Vagina (tissue), 2 donors: ENCODE measurements at regions not wholly inside any gene's neighbourhood (a gene's known extent, or its start where the extent isn't known, plus 50 kb on each side); places are given as distances from the start of the nearest gene placed in this dataset.

Source experiments
- DNase-seq, 2 donors: peaks; one replicate each; pipeline ENCODE4 v3.0.0-alpha.2; 2017; ENCODE audit errors: extremely low spot score in 2 of 2
- H3K27ac ChIP-seq: fragments of 200-600 bp; sonication (generic); one replicate; pipeline ENCODE4 v1.5.1; 2019
- H3K27me3 ChIP-seq: fragments of 200-600 bp; sonication (generic); one replicate; pipeline ENCODE4 v1.5.1; 2019
- H3K36me3 ChIP-seq, 2 donors: fragments of 200-600 bp; sonication (generic); one replicate each; pipeline ENCODE4 v1.5.1; 2017 to 2019
- H3K4me1 ChIP-seq: fragments of 200-600 bp; sonication (generic); one replicate; pipeline ENCODE4 v1.5.1; 2019
- H3K4me3 ChIP-seq, 2 donors: fragments of 200-600 bp; sonication (generic); 1 replicate in 1 of 2; 2 replicates in 1 of 2; pipeline ENCODE4 v1.5.1; 2016 to 2019
- H3K9me3 ChIP-seq: fragments of 200-600 bp; sonication (generic); one replicate; pipeline ENCODE4 v1.5.1; 2019
- POLR2A ChIP-seq, 2 donors: fragments of 450-650 bp; IDR thresholded peaks; one replicate each; pipeline ENCODE4 v1.6.1; 2017; ENCODE audit warnings: antibody characterized with exemption in 2 of 2, mild to moderate bottlenecking in 2 of 2, moderate library complexity in 2 of 2
- POLR2AphosphoS5 ChIP-seq, 2 donors: sonication (generic); formaldehyde crosslinking; IDR thresholded peaks; one replicate each; pipeline ENCODE4 v1.9.0; 2017; ENCODE audit warnings: antibody characterized with exemption in 2 of 2, mild to moderate bottlenecking in 2 of 2, low read depth in 1 of 2; ENCODE audit not compliant: insufficient read depth in 1 of 2
- intact Hi-C: fragments of 100-400 bp; cut with DNase I; formaldehyde crosslinking; loops from one replicate; pipeline ENCODE4 v1.15.1; 2023
- TF ChIP-seq, protein P1 (sequence below), 3 experiments: fragments of 450-650 bp in 2 of 3; fragments of 200-600 bp in 1 of 3; sonication (generic) in 1 of 3; IDR thresholded peaks; one replicate each; pipeline ENCODE4 v1.5.1; 2017 to 2019; ENCODE audit warnings: antibody characterized with exemption in 3 of 3, mild to moderate bottlenecking in 2 of 3, moderate library complexity in 2 of 3

DNA sequence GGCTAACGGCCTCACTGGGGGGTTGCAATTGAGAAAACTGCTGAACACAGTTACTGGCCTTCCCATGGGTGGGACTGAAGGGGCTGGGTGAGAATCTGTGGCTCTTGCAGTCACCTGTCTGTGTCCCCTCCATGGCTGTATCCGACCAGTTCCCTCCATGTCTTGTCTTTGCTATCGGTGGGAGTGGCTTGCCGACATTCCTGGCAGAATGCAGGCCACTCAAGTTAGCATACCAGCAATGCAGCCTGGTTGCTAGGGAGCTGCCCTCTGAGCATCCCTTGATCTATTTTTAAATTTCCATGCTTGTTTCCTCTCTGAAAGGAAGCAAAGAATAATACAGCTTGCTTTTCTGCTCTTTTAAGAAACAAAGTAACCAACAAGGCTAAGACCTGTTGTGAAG is 1509.7 kb upstream of the WWC1 start:
- no peaks in the 10 kb centered on the region for H3K36me3 ChIP-seq
- no peak for DNase-seq
- no peaks in the 10 kb centered on the region for H3K9me3 ChIP-seq
- intact Hi-C loops = no loop called here
- TF ChIP-seq, protein P1, sequence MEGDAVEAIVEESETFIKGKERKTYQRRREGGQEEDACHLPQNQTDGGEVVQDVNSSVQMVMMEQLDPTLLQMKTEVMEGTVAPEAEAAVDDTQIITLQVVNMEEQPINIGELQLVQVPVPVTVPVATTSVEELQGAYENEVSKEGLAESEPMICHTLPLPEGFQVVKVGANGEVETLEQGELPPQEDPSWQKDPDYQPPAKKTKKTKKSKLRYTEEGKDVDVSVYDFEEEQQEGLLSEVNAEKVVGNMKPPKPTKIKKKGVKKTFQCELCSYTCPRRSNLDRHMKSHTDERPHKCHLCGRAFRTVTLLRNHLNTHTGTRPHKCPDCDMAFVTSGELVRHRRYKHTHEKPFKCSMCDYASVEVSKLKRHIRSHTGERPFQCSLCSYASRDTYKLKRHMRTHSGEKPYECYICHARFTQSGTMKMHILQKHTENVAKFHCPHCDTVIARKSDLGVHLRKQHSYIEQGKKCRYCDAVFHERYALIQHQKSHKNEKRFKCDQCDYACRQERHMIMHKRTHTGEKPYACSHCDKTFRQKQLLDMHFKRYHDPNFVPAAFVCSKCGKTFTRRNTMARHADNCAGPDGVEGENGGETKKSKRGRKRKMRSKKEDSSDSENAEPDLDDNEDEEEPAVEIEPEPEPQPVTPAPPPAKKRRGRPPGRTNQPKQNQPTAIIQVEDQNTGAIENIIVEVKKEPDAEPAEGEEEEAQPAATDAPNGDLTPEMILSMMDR (IDR thresholded peaks at IDR 0.05) = no peak
- no peak for TF ChIP-seq POLR2AphosphoS5 (IDR thresholded peaks at IDR 0.05; ENCODE audit: insufficient read depth in 1 of 2, low read depth in 1 of 2)
- no peak for TF ChIP-seq POLR2A (IDR thresholded peaks at IDR 0.05)
- H3K27ac ChIP-seq = no peak overlapping the region
- no peaks in the 10 kb centered on the region for H3K4me1 ChIP-seq
- no peaks in the 10 kb centered on the region for H3K27me3 ChIP-seq
- H3K4me3 ChIP-seq = no peak overlapping the region

DNA sequence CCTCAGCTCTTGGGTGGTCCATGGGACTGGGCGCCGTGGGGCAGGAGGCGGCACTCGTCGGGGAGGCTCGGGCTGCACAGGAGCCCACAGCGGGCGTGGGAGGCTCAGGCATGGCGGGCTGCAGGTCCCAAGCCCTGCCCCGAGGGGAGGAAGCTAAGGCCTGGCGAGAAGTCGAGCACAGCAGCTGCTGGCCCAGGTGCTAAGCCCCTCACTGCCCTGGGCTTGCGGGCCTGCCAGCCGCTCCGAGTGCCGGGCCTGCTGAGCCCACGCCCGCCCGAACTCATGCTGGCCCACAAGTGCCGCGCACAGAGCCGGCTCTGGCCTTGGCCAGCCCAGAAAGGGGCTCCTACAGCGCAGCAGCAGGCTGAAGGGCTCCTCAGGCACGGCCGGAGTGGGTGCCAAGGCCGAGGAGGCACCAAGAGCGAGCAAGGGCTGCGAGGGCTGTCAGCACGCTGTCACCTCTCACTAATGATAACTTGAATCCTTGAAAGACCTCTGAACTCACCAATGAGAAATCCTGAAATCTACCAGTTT is 1506.8 kb upstream of the WWC1 start:
- DNase-seq = no peak
- intact Hi-C loops = no loop called here
- TF ChIP-seq POLR2AphosphoS5 (IDR thresholded peaks at IDR 0.05; ENCODE audit: insufficient read depth in 1 of 2, low read depth in 1 of 2) (no peak), POLR2A (IDR thresholded peaks at IDR 0.05) (no peak)
- TF ChIP-seq, protein P1 (IDR thresholded peaks at IDR 0.05) = no peak

DNA sequence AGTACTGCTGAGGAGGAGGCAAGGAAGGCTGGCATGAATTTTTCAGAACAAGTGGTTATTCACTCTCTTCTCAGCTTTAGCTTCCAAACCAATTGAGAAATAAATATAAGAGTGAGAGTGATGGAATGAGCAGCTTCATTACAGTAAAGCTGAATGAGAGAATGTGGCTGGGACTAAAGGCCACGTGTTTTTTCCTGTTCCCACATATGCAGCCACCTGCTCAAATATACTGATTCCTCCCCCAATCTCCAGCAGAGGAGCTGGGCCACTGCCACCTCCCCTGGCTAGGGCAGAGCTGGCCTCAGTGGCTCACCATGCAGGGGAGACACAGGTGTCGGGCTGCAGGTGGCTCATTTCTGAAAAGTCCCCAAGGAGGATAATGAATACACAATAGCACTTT is 1505.3 kb upstream of the WWC1 start:
- H3K36me3 ChIP-seq = no peaks in the 10 kb centered on the region
- no peak for DNase-seq
- no peak overlapping the region for H3K27ac ChIP-seq
- no peaks in the 10 kb centered on the region for H3K27me3 ChIP-seq
- no peak overlapping the region for H3K4me3 ChIP-seq
- H3K4me1 ChIP-seq = no peaks in the 10 kb centered on the region
- H3K9me3 ChIP-seq = no peaks in the 10 kb centered on the region
- TF ChIP-seq POLR2A (IDR thresholded peaks at IDR 0.05) (no peak), POLR2AphosphoS5 (IDR thresholded peaks at IDR 0.05; ENCODE audit: insufficient read depth in 1 of 2, low read depth in 1 of 2) (no peak)
- TF ChIP-seq, protein P1 (IDR thresholded peaks at IDR 0.05) = no peak
- intact Hi-C loops = no loop called here

More for the DNA sequence above, 1506.8 kb upstream of the WWC1 start:
- H3K27me3 ChIP-seq = no peaks in the 10 kb centered on the region
- H3K27ac ChIP-seq = no peak overlapping the region
- H3K4me1 ChIP-seq = no peaks in the 10 kb centered on the region
- H3K4me3 ChIP-seq = no peak overlapping the region
- H3K9me3 ChIP-seq = no peaks in the 10 kb centered on the region
- no peaks in the 10 kb centered on the region for H3K36me3 ChIP-seq

DNA sequence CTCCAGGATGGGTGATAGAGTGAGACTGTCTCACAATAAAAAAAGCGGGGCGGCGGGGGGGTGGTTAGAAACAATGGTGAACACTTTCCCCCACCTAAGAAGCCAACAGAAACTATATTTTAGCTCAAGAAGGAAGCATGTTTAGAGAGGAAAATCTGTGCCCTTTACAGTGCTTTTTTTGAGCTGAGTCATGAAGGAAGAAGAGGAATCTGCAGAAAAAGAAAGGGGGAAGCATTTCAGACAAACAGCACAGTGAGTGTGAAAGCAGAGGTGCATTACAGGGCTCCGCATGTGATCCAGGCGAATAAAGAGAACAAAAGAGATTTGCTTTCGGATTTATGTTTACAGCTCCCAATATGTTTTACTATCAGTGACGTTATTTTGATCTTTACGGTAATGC is 1504.6 kb upstream of the WWC1 start:
- no peaks in the 10 kb centered on the region for H3K9me3 ChIP-seq
- H3K4me1 ChIP-seq = no peaks in the 10 kb centered on the region
- TF ChIP-seq POLR2A (IDR thresholded peaks at IDR 0.05) = no peak
- no peak overlapping the region for H3K4me3 ChIP-seq
- H3K27ac ChIP-seq = no peak overlapping the region
- H3K27me3 ChIP-seq = no peaks in the 10 kb centered on the region
- intact Hi-C loops = no loop called here
- no peaks in the 10 kb centered on the region for H3K36me3 ChIP-seq
- DNase-seq = no peak

DNA sequence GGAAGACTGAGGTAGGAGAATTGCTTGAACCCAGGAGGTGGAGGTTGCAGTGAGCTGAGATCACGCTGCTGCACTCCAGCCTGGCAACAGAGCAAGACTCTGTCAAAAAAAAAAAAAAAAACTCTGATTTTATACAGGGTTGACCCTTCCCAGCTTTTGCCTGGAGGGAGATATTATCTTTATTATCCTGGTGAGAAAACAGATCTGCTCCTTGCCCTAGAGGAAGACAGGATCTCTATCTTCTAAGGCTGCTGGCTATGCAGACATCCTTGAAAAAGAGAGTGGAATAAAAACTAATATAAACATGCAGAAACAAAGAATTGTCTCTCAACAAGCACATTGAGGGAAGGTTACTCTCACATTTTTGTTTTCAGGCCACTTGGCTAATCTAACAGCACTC is 1503.4 kb upstream of the WWC1 start:
- Histone ChIP-seq H3K4me1 (no peaks in the 10 kb centered on the region), H3K27ac (no peak overlapping the region), H3K27me3 (no peaks in the 10 kb centered on the region), H3K4me3 (no peak overlapping the region), H3K9me3 (no peaks in the 10 kb centered on the region), H3K36me3 (no peaks in the 10 kb centered on the region)
- intact Hi-C loops = no loop called here
- no peak for DNase-seq
- no peak for TF ChIP-seq POLR2A (IDR thresholded peaks at IDR 0.05)
- TF ChIP-seq POLR2AphosphoS5 (IDR thresholded peaks at IDR 0.05; ENCODE audit: insufficient read depth in 1 of 2, low read depth in 1 of 2) = no peak
- TF ChIP-seq, protein P1 (IDR thresholded peaks at IDR 0.05) = no peak
